Heart left ventricle (tissue), 16 donors: ENCODE measurements at regions not wholly inside any gene's neighbourhood (a gene's known extent, or its start where the extent isn't known, plus 50 kb on each side); places are given as distances from the start of the nearest gene placed in this dataset.
A peak's percentile ranks its signal among the peaks of the same experiment; 100 is the strongest.

Experiments used
- ATAC-seq, 4 donors: fragments of 200-7000 bp; cut with Tn5 transposase; one replicate each; pipeline ENCODE4 v1.9.1; 2020 to 2022; ENCODE audit warnings: moderate library complexity in 4 of 4, mild to moderate bottlenecking in 3 of 4, moderate number of reproducible peaks in 1 of 4
- DNase-seq, 5 donors: peaks; one replicate each; pipeline ENCODE4 v3.0.0-alpha.2; 2020
- H3K27ac ChIP-seq, 12 donors: fragments of 200-600 bp; sonication (generic) in 4 of 12; one replicate each; pipeline versions ENCODE4 v1.5.0 to v1.8.0; 2016 to 2022; ENCODE audit warnings: mild to moderate bottlenecking in 2 of 12
- H3K27me3 ChIP-seq, 9 donors: fragments of 200-600 bp; sonication (generic) in 2 of 9; one replicate each; pipeline versions ENCODE4 v1.5.1 to v1.8.0; 2016 to 2022; ENCODE audit warnings: mild to moderate bottlenecking in 3 of 9
- H3K36me3 ChIP-seq, 9 donors: fragments of 200-600 bp; sonication (generic) in 2 of 9; one replicate each; pipeline versions ENCODE4 v1.5.0 to v1.8.0; 2018 to 2022; ENCODE audit warnings: mild to moderate bottlenecking in 2 of 9
- H3K4me1 ChIP-seq, 12 donors: fragments of 200-600 bp; sonication (generic) in 4 of 12; one replicate each; pipeline versions ENCODE4 v1.5.0 to v1.8.0; 2016 to 2022; ENCODE audit warnings: mild to moderate bottlenecking in 3 of 12
- H3K4me3 ChIP-seq, 12 donors: fragments of 200-600 bp; sonication (generic) in 4 of 12; one replicate each; pipeline versions ENCODE4 v1.5.0 to v1.8.0; 2017 to 2022; ENCODE audit warnings: mild to moderate bottlenecking in 9 of 12, moderate library complexity in 4 of 12
- H3K9me3 ChIP-seq, 12 donors: fragments of 200-600 bp; sonication (generic) in 4 of 12; one replicate each; pipeline versions ENCODE4 v1.5.0 to v1.8.0; 2016 to 2022; ENCODE audit warnings: mild to moderate bottlenecking in 1 of 12
- CTCF ChIP-seq, 12 donors: fragments of 200-600 bp; sonication (generic) in 4 of 12; IDR thresholded peaks; one replicate each; pipeline versions ENCODE4 v1.5.0 to v1.8.0; 2018 to 2022; ENCODE audit warnings: antibody characterized with exemption in 12 of 12, mild to moderate bottlenecking in 5 of 12
- POLR2A ChIP-seq, 2 donors: fragments of 450-650 bp; IDR thresholded peaks; one replicate each; pipeline ENCODE4 v1.6.1; 2017; ENCODE audit warnings: antibody characterized with exemption in 2 of 2, mild to moderate bottlenecking in 2 of 2, moderate library complexity in 2 of 2
- WGBS, 4 donors: extraction: QIAGEN DNeasy Blood & Tissue Kit in 2 of 4; methylation state at CpG; one replicate each; pipeline versions ENCODE4 v1.1.5 to v1.1.7; 2013 to 2018; 5-methylcytosine and 5-hydroxymethylcytosine counted together
- intact Hi-C, 10 donors: fragments of 100-400 bp; cut with DNase I; formaldehyde crosslinking; loops; one replicate each; pipeline versions ENCODE4 v1.11.1 to v1.14.2; 2022
- donor health status: ischemic (EF 13 %, LVEDD 7.1; RV severe dilation, severe dysfunction).
- donor health status: healthy with polysubstance abuse.
- donor health status: DM: no; HTN: yes; CAD: no.
- donor health status: DM: no; HTN: no; CAD: no.
- donor health status: ischemic (EF 25% LVEDD 6.9; RV normal size, moderate dysfunction).
- donor health status: ischemic (EF 25% LVEDD 5.7; RV mildly dilated, moderate dysfunction).
- donor health status: healthy.
- donor health status: DM: yes; HTN: yes; CAD: no.
- donor health status: ischemic (EF 35%, LVEDD 5.7; RV mildly dilated, moderate dysfunction).
- donor health status: nonischemic (EF 11% LVEDD 7.7; RV severe dilation, severe dysfunction).
- donor health status: DM: yes; HTN: yes; CAD: no.
- donor health status: PGD.
- donor health status: ischemic (EF 29% LVEDD 5.4; RV normal size, mild dysfunction).
- donor health status: nonischemic (EF 23%, LVEDD 6.1; RV moderate dilation, normal function).

- Histone ChIP-seq H3K4me1 (peaks cover 0 to 16% (median 0%) of the 10 kb centered on the region in 12 donors), H3K27ac (peak overlapping the region in 5 of 12 donors; percentile 6 to 44 (median 9)), H3K9me3 (peaks cover 0 to 7% (median 0%) of the 10 kb centered on the region in 12 donors), H3K27me3 (no peaks in the 10 kb centered on the region), H3K36me3 (no peaks in the 10 kb centered on the region), H3K4me3 (no peak overlapping the region)
- ATAC-seq (peak in 2 of 4 donors; percentile 34 to 54), DNase-seq (no peak)
- no peak for TF ChIP-seq CTCF (IDR thresholded peaks at IDR 0.05)
- intact Hi-C loops, result loop anchor here in 1 of 10 donors (2.0 kb wide), 1 partner anchor 17 kb away; no protein-coding TSS in a partner anchor
- WGBS, 4 donors, result 25 to 51% (median 37%) methylated on average over 1 of the region's 1 CpG
These were observed 116.7 kb downstream of the GPR85 start for GRCh38 chr7:112969946-112970345.

- no peaks in the 10 kb centered on the region for H3K27me3 ChIP-seq
- peaks cover 0 to 4% (median 0%) of the 10 kb centered on the region in 12 donors for H3K9me3 ChIP-seq
- ATAC-seq, result no peak
- DNase-seq, result no peak
- no peaks in the 10 kb centered on the region for H3K36me3 ChIP-seq
- peak overlapping the region in 2 of 12 donors; percentile 6 to 27 for H3K27ac ChIP-seq
- intact Hi-C loops, result no loop called here
- H3K4me3 ChIP-seq, result no peak overlapping the region
- TF ChIP-seq POLR2A (IDR thresholded peaks at IDR 0.05), result no peak
- no peak for TF ChIP-seq CTCF (IDR thresholded peaks at IDR 0.05)
- peaks cover 0 to 26% (median 0%) of the 10 kb centered on the region in 12 donors for H3K4me1 ChIP-seq
- 37 to 55% (median 46%) methylated on average over 1 of the region's 1 CpG for WGBS, 4 donors
These were observed 121.1 kb downstream of the GPR85 start for GRCh38 chr7:112965506-112965905.

- WGBS, 4 donors, result 57 to 72% (median 69%) methylated on average over 1 of the region's 1 CpG
- DNase-seq (no peak), ATAC-seq (no peak)
- TF ChIP-seq CTCF (IDR thresholded peaks at IDR 0.05), result no peak
- no peaks in the 10 kb centered on the region for H3K27me3 ChIP-seq
- H3K36me3 ChIP-seq, result no peaks in the 10 kb centered on the region
- peaks cover 0 to 20% (median 0%) of the 10 kb centered on the region in 12 donors for H3K4me1 ChIP-seq
- H3K27ac ChIP-seq, result peak overlapping the region in 5 of 12 donors; percentile 15 to 39 (median 30)
- intact Hi-C loops, result no loop called here
- H3K9me3 ChIP-seq, result peaks cover 0 to 11% (median 0%) of the 10 kb centered on the region in 12 donors
- H3K4me3 ChIP-seq, result no peak overlapping the region
These were observed 123.0 kb downstream of the GPR85 start for GRCh38 chr7:112963634-112964033.

- Histone ChIP-seq H3K4me1 (peaks cover 0 to 20% (median 0%) of the 10 kb centered on the region in 12 donors), H3K36me3 (no peaks in the 10 kb centered on the region), H3K4me3 (no peak overlapping the region), H3K27ac (peak overlapping the region in 2 of 12 donors; percentile 27 to 30), H3K27me3 (no peaks in the 10 kb centered on the region), H3K9me3 (peaks cover 0 to 11% (median 0%) of the 10 kb centered on the region in 12 donors)
- no peak for ATAC-seq
- TF ChIP-seq POLR2A (IDR thresholded peaks at IDR 0.05), result no peak
- no peak for TF ChIP-seq CTCF (IDR thresholded peaks at IDR 0.05)
- 71 to 78% (median 73%) methylated on average over 3 of the region's 3 CpGs for WGBS, 4 donors
- no peak for DNase-seq
- intact Hi-C loops, result no loop called here
These were observed 123.8 kb downstream of the GPR85 start for GRCh38 chr7:112962815-112963214.
